ENCODE measurements at regions not wholly inside any gene's neighbourhood (a gene's known extent, or its start where the extent isn't known, plus 50 kb on each side); places are given as distances from the start of the nearest gene placed in this dataset.
"Not testable (repeated sequence)": the region's sequence is repeated elsewhere in the genome, so short reads cannot be mapped to it uniquely, and the experiment has no call there.

DNA sequence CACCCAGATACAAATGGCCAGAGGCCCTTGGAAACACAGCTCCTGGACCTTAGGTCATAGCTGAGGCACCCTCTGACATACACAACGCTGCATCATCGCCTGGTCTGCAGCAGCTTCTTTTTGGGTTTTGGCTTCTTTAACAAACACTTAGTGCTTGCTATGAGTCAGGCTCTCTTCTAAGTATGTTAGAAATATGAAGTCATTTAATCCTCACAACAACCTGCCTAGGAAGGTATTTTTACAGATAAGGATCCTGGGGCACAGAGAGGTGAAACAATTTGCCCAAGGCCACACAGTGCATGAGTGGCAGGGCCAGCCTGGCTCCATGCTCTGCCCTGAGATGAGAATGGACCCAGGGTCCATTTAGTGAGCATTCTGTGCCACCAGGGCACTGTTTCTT, 96.6 kb downstream of the TMEM17 start:
- Histone ChIP-seq H3K4me3 (no peak overlapping the region), H3K27ac (no peak overlapping the region), H3K4me1 (replicated peaks in 1 of 2) (peaks cover 8% of the 10 kb centered on the region in 2 donors)
- ATAC-seq (replicated peaks in 6 of 8), result peak in 1 of 8 experiments; percentile 7
- in situ Hi-C loops (cut with MboI; ENCODE audit: low pct_unique_long_range_greater_than_20kb in 2 of 9, low sequenced_read_pairs in 9 of 9, unreplicated experiment in 9 of 9), result loop anchor here in 6 of 9 experiments (25.0 kb wide), 2 partner anchors 422 to 497 kb away; partner anchors contain the start of gene COMMD1 (in 4 of the 6)
- WGBS, 10 experiments, result 60 to 100% (median 100%) methylated on average over 1 to 2 of the region's 2 CpGs; no CpG with 5 or more reads in 5 of the 10 experiments

DNA sequence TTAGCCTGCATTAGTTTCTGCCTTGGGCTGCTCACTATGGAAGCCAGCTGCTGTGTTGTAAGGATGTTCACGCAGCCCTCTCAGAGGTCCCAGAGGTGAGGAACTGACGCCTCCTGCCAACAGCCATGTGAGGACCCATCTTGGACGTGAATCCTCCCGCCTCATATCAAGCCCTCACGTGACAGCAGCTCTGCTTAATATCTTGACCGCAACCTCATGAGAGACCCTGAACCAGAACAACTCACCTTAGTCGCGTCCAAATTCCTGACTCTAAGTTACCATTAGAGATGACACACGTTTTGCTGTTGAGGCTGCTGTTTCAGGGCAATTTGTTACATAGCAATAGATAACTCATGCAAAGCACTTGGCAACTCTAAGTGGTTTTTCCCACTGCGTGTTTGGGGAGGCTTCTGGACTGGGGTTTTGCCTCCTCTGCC, 97.7 kb downstream of the TMEM17 start:
- Histone ChIP-seq H3K4me1 (replicated peaks in 1 of 2) (peaks cover 8% of the 10 kb centered on the region in 2 donors), H3K4me3 (no peak overlapping the region), H3K27ac (no peak overlapping the region)
- in situ Hi-C loops (cut with MboI; ENCODE audit: low pct_unique_long_range_greater_than_20kb in 2 of 9, low sequenced_read_pairs in 9 of 9, unreplicated experiment in 9 of 9), result loop anchor here in 6 of 9 experiments (25.0 kb wide), 2 partner anchors 421 to 496 kb away; partner anchors contain the start of gene COMMD1 (in 4 of the 6)
- 0 to 100% (median 77%) methylated on average over 1 to 9 of the region's 10 CpGs; no CpG with 5 or more reads in 1 of the 10 experiments for WGBS, 10 experiments
- no peak for ATAC-seq (replicated peaks in 6 of 8)

DNA sequence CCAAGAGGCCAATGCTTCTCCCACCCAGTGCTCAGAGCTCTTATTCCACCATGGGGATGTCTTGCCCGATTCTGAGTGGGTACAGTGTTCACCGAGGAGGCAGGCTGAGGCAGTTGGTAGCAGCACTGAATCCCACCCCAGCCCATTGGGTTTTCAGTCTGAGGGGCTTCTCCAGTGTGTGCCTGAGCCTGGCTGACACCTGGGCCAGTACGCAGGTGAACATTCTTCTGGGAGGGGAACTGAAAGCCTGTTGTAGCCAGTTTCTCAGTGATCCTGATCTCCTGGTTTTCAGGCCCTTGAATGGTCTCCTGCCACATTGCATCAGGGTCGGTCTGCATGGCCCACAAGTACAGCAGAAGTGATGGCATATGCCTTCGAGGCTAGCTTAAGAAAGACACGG, 98.2 kb downstream of the TMEM17 start:
- no peak overlapping the region for H3K27ac ChIP-seq
- in situ Hi-C loops (cut with MboI; ENCODE audit: low pct_unique_long_range_greater_than_20kb in 2 of 9, low sequenced_read_pairs in 9 of 9, unreplicated experiment in 9 of 9), result loop anchor here in 6 of 9 experiments (25.0 kb wide), 2 partner anchors 421 to 496 kb away; partner anchors contain the start of gene COMMD1 (in 4 of the 6)
- ATAC-seq (replicated peaks in 6 of 8), result no peak
- no peak overlapping the region for H3K4me3 ChIP-seq
- H3K4me1 ChIP-seq (replicated peaks in 1 of 2), result peaks cover 8% of the 10 kb centered on the region in 2 donors
- WGBS, 10 experiments, result 60 to 73% (median 71%) methylated on average over 1 to 4 of the region's 6 CpGs; no CpG with 5 or more reads in 6 of the 10 experiments

DNA sequence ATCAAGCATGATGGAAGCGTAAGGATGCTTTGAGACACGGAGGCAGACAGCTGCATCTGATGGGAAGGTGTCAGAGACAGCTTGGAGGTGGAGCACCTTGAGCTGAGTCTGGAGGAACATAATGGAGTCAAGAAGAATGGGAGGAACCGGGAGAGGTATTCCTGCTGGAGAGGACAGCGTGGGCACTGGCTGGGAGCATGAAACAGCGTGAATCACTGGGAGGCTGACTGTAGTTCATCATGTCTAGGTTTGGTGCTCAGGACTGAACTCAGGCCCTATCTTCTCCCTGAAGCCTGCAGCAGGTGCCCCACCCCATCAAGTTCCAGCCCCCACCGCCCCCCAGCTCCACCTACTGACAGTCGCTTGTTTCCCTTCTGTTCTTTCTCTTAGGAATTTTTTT, 98.6 kb downstream of the TMEM17 start:
- no peak for ATAC-seq (replicated peaks in 6 of 8)
- in situ Hi-C loops (cut with MboI; ENCODE audit: low pct_unique_long_range_greater_than_20kb in 2 of 9, low sequenced_read_pairs in 9 of 9, unreplicated experiment in 9 of 9), result loop anchor here in 6 of 9 experiments (25.0 kb wide), 2 partner anchors 420 to 495 kb away; partner anchors contain the start of gene COMMD1 (in 4 of the 6)
- Histone ChIP-seq H3K4me3 (no peak overlapping the region), H3K27ac (no peak overlapping the region), H3K4me1 (replicated peaks in 1 of 2) (peaks cover 8% of the 10 kb centered on the region in 2 donors)
- WGBS, 10 experiments, result 50 to 100% (median 80%) methylated on average over 1 to 2 of the region's 7 CpGs; no CpG with 5 or more reads in 3 of the 10 experiments

DNA sequence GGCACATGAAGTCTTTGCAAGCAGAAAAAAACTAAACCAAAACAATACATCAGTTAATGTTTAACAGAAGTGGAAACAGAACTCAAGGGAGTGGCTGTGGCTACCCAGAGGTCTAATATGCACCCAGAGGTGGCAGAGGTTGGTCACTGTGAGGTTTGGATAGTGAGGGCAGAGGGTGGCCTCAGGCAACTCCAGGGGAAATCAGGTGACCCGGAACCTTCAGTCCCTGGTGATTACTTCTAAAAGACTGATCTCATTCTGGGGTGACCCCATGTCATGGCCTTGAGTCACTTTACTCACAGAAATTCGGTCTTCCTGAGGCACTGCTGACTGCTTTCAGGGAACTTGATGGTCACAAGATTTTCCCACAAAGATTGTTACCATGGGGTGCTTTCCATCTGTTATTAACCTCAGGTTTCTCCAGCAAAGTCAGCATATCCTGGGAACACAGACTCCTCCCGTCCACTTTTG, 99.4 kb downstream of the TMEM17 start:
- Histone ChIP-seq H3K4me3 (no peak overlapping the region), H3K27ac (no peak overlapping the region), H3K4me1 (replicated peaks in 1 of 2) (peaks cover 4% of the 10 kb centered on the region in 2 donors)
- 0 to 100% (median 82%) methylated on average over 1 to 3 of the region's 3 CpGs; no CpG with 5 or more reads in 4 of the 10 experiments for WGBS, 10 experiments
- ATAC-seq (replicated peaks in 6 of 8), result no peak
- in situ Hi-C loops (cut with MboI; ENCODE audit: low pct_unique_long_range_greater_than_20kb in 2 of 9, low sequenced_read_pairs in 9 of 9, unreplicated experiment in 9 of 9), result loop anchor here in 6 of 9 experiments (25.0 kb wide), 2 partner anchors 419 to 494 kb away; partner anchors contain the start of gene COMMD1 (in 4 of the 6)

DNA sequence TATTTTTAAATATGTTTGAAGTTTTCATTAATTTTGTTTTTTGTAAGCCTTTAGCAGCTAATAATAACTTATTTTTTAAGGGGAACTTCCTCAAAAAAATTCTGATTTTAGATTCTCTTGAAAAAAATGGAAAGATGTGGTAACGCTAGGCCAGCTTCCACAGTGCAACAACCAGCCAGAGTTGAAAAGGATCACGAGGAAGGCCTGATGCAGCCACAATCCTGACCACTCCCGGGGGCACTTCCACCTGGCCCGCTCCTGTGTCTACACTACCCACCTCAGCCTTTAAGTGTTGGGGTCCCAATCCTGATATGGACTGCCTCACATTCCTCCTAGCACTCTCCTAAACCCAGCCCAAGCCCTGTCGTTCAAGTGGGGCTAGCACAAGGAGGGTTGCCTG, 101.1 kb downstream of the TMEM17 start:
- no peak for ATAC-seq (replicated peaks in 6 of 8)
- WGBS, 10 experiments, result 20 to 96% (median 76%) methylated on average over 1 to 5 of the region's 5 CpGs
- in situ Hi-C loops (cut with MboI; ENCODE audit: low pct_unique_long_range_greater_than_20kb in 2 of 9, low sequenced_read_pairs in 9 of 9, unreplicated experiment in 9 of 9), result loop anchor here in 6 of 9 experiments (25.0 kb wide), 2 partner anchors 418 to 493 kb away; partner anchors contain the start of gene COMMD1 (in 4 of the 6)
- Histone ChIP-seq H3K27ac (no peak overlapping the region), H3K4me1 (replicated peaks in 1 of 2) (no peaks in the 10 kb centered on the region), H3K4me3 (no peak overlapping the region)

DNA sequence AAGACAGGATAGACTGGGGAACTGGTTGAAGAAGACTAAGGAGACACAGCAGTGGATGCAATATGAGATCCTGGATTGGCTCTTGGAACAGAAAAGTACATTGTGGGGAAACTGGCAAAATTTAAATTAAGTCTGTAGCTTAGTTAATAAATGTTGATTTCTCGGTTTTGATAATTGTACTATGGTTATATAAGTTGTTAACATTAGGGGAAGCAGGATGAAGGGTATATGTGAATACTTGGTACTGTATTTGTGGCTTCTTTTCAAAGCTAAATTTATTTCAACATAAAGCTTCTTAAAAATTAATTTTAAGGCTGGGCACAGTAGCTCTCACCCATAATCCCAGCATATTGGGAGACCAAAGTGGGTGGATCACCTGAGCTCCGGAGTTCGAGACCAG, 103.8 kb downstream of the TMEM17 start:
- Histone ChIP-seq H3K27ac (no peak overlapping the region), H3K4me3 (no peak overlapping the region), H3K4me1 (replicated peaks in 1 of 2) (no peaks in the 10 kb centered on the region)
- no peak for ATAC-seq (replicated peaks in 6 of 8)
- in situ Hi-C loops (cut with MboI; ENCODE audit: low pct_unique_long_range_greater_than_20kb in 2 of 9, low sequenced_read_pairs in 9 of 9, unreplicated experiment in 9 of 9), result loop anchor here in 6 of 9 experiments (25.0 kb wide), 2 partner anchors 415 to 490 kb away; partner anchors contain the start of gene COMMD1 (in 4 of the 6)
- 0 to 86% (median 35%) methylated on average over 1 to 3 of the region's 3 CpGs; no CpG with 5 or more reads in 2 of the 10 experiments for WGBS, 10 experiments

DNA sequence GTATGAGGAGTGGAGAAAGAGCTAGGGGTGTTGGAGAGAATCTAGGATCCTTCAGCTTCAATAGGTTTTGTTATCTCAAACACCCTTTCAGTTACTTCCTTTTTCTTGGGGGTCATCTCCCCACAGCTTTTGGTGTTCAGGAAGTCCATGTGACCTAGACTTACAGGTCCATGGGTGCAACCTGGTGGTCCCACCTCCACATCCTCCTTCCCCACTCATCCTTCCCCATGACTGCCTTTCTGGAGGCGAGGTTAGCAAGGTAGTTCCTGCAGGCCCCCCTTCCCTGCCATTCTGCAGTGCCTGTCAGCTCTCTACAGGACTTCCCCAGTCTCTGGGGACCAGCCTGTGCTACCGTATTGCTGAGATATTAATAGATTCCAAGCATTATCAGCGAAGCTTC, 107.6 kb downstream of the TMEM17 start:
- in situ Hi-C loops (cut with MboI; ENCODE audit: low pct_unique_long_range_greater_than_20kb in 2 of 9, low sequenced_read_pairs in 9 of 9, unreplicated experiment in 9 of 9), result no loop called here
- H3K4me3 ChIP-seq, result no peak overlapping the region
- no peaks in the 10 kb centered on the region for H3K4me1 ChIP-seq (replicated peaks in 1 of 2)
- WGBS, 10 experiments, result 17 to 100% (median 62%) methylated on average over 1 to 3 of the region's 3 CpGs; no CpG with 5 or more reads in 5 of the 10 experiments
- no peak for ATAC-seq (replicated peaks in 6 of 8)
- H3K27ac ChIP-seq, result no peak overlapping the region

DNA sequence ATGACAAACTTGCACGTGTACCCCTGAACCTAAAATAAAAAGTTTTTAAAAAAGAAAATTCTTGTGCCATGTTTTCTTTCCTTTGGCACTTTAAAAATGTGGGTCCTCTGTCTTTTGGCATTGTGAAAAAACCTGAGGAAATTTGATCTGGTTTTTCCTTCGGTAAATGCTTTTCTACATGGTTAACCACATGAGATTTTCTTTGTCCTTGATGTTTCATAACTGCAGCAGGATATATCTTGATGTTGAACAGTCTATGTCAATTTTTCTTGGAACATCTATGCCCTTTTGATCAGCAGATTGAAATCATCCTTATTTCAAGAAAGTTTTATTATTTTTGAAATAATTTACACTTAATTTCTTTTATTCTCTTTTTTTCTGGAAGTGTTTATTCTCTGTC, 109.1 kb downstream of the TMEM17 start:
- WGBS, 10 experiments, result 17 to 90% (median 88%) methylated on average over 1 to 2 of the region's 2 CpGs; no CpG with 5 or more reads in 1 of the 10 experiments
- H3K27ac ChIP-seq, result no peak overlapping the region
- no peak overlapping the region for H3K4me3 ChIP-seq
- in situ Hi-C loops (cut with MboI; ENCODE audit: low pct_unique_long_range_greater_than_20kb in 2 of 9, low sequenced_read_pairs in 9 of 9, unreplicated experiment in 9 of 9), result no loop called here
- ATAC-seq (replicated peaks in 6 of 8), result no peak
- no peaks in the 10 kb centered on the region for H3K4me1 ChIP-seq (replicated peaks in 1 of 2)

DNA sequence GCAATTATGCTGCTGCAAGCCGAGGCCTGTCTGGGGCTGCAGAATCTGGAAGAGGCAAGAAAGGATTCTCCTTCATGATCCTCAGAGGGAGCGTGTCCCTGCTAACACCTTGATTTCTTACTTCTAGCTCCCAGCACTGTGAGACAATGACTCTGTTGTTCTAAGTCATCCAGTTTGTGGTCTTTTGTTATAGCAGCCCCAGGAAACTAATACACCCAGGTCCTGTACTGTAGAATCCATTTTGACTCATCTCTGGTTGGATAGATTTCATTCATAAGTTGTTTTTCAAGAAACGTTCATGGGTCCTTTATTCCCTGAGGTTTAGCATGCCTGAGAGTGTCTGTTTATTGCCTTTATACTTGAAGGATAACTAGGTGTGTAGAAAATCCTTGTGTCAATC, 112.7 kb downstream of the TMEM17 start:
- Histone ChIP-seq H3K27ac (no peak overlapping the region), H3K4me3 (no peak overlapping the region), H3K4me1 (replicated peaks in 1 of 2) (no peaks in the 10 kb centered on the region)
- no peak for ATAC-seq (replicated peaks in 6 of 8)
- in situ Hi-C loops (cut with MboI; ENCODE audit: low pct_unique_long_range_greater_than_20kb in 2 of 9, low sequenced_read_pairs in 9 of 9, unreplicated experiment in 9 of 9), result no loop called here
- 30 to 90% (median 80%) methylated on average over 1 to 3 of the region's 3 CpGs; no CpG with 5 or more reads in 2 of the 10 experiments for WGBS, 10 experiments

DNA sequence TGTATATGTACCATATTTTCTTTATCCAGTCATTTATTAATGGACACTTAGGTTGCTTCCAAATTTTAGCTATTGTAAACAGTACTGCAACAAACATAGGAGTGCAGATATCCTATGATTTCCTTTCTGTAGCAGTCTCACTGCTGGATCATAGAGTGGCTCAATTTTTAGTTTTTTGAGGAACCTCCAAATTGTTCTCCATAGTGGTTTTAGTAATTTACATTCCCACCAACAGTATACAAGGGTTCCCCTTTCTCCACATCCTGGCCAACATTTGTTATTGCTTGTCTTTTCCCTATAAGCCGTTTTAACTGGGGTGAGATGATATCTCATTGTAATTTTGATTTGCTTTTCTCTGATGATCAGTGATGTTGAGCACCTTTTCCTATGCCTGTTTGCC, 114.3 kb downstream of the TMEM17 start:
- in situ Hi-C loops (cut with MboI; ENCODE audit: low pct_unique_long_range_greater_than_20kb in 2 of 9, low sequenced_read_pairs in 9 of 9, unreplicated experiment in 9 of 9), result no loop called here
- Histone ChIP-seq H3K27ac (no peak overlapping the region), H3K4me3 (no peak overlapping the region), H3K4me1 (replicated peaks in 1 of 2) (no peaks in the 10 kb centered on the region)
- no peak for ATAC-seq (replicated peaks in 6 of 8)
- 0 to 92% (median 69%) methylated on average over 1 of the region's 1 CpG; no CpG with 5 or more reads in 2 of the 10 experiments for WGBS, 10 experiments

DNA sequence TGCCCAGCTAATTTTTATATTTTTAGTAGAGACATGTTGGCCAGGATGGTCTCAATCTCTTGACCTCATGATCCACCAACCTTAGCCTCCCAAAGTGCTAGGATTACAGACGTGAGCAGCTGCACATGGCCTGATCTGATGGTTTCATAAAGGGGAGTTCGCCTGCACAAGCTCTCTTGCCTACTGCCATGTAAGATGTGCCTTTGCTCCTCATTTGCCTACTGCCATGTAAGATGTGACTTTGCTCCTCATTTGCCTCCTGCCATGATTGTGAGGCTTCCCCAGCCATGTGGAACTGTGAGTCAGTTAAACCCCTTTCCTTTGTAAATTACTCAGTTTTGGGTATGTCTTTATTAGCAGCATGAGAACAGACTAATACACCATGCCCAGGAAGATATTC, 119.6 kb downstream of the TMEM17 start:
- H3K27ac ChIP-seq; H3K4me3 ChIP-seq; ATAC-seq (replicated peaks in 6 of 8); in situ Hi-C loops (cut with MboI; ENCODE audit: low pct_unique_long_range_greater_than_20kb in 2 of 9, low sequenced_read_pairs in 9 of 9, unreplicated experiment in 9 of 9); H3K4me1 ChIP-seq (replicated peaks in 1 of 2): not testable (repeated sequence)
- WGBS, 10 experiments, result 20 to 71% methylated on average over 1 of the region's 2 CpGs; no CpG with 5 or more reads in 8 of the 10 experiments

DNA sequence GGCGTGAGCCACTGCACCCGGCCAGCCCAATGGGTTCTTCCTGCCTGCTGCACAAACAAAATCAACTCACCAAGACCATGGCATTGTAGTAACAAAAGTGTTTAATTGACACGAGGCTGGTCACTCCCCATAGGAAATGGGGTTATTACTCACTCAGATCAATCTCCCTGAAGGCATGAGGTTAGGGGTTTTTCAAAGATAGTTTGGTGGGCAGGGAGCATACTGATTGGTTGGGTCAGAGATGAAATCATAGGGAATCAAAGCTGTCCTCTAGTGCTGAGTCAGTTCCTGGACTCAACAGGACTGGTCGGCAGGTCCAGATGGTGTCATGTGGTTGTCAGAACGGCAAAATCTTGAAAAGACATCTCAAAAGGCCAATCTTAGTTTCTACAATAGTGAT, 122.1 kb downstream of the TMEM17 start:
- Histone ChIP-seq H3K4me3 (no peak overlapping the region), H3K27ac (no peak overlapping the region), H3K4me1 (replicated peaks in 1 of 2) (no peaks in the 10 kb centered on the region)
- WGBS, 10 experiments, result 20 to 100% (median 83%) methylated on average over 1 to 3 of the region's 5 CpGs; no CpG with 5 or more reads in 2 of the 10 experiments
- in situ Hi-C loops (cut with MboI; ENCODE audit: low pct_unique_long_range_greater_than_20kb in 2 of 9, low sequenced_read_pairs in 9 of 9, unreplicated experiment in 9 of 9), result no loop called here
- ATAC-seq (replicated peaks in 6 of 8), result no peak
